GM12878 (cell line): ENCODE measurements at regions not wholly inside any gene's neighbourhood (a gene's known extent, or its start where the extent isn't known, plus 50 kb on each side); places are given as distances from the start of the nearest gene placed in this dataset.

Experiments used
- ASH2L ChIP-seq: fragments of 300-600, 200-600 bp; sonication (generic); IDR thresholded peaks from 2 replicates; pipeline ENCODE4 v1.6.1; 2017; ENCODE audit warnings: low read depth, mild to moderate bottlenecking, borderline replicate concordance
- HCFC1 ChIP-seq: fragments of 150-350 bp; IDR thresholded peaks from 2 replicates; pipeline ENCODE4 v1.6.1; 2014; ENCODE audit warnings: low read length

DNA sequence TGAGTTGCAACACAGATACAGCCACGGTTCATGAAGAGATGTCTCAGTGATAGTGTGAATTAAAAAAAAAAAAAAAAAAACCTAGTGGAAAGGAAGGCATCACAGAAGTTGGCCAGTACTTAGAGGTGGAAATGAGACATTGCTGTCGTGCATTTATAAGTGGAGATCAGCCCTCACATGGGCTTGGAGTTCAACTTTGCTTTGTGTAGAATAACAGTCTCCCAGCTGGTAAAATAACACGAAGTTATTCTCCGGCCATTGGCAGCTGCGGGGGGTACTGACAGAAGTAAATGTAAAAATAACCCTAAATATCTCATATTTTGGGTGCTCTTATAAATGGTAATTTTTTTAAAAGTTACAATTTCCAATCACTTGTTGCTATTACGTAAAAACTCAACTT lies 98.8 kb upstream of the TMEM18 start:
- no peak for TF ChIP-seq HCFC1
- TF ChIP-seq ASH2L: no peak
